ENCODE measurements at regions not wholly inside any gene's neighbourhood (a gene's known extent, or its start where the extent isn't known, plus 50 kb on each side); places are given as distances from the start of the nearest gene placed in this dataset.
"Not testable (repeated sequence)": the region's sequence is repeated elsewhere in the genome, so short reads cannot be mapped to it uniquely, and the experiment has no call there.

GRCh38 chr20:12512755-12513154, 496.0 kb upstream of the SPTLC3 start:
- DNase-seq: no peak

GRCh38 chr20:12528104-12528503, 480.7 kb upstream of the SPTLC3 start:
- DNase-seq: no peak

GRCh38 chr20:12528591-12529041, 480.2 kb upstream of the SPTLC3 start:
- DNase-seq: no peak

GRCh38 chr20:12531626-12532025, 477.1 kb upstream of the SPTLC3 start:
- DNase-seq: no peak

GRCh38 chr20:12535316-12535715, 473.5 kb upstream of the SPTLC3 start:
- no peak for DNase-seq

GRCh38 chr20:12535770-12536169, 473.0 kb upstream of the SPTLC3 start:
- no peak for DNase-seq

- DNase-seq: no peak
These were observed 454.3 kb upstream of the SPTLC3 start for GRCh38 chr20:12554426-12554825.

GRCh38 chr20:12555369-12555768, 453.4 kb upstream of the SPTLC3 start:
- no peak for DNase-seq

- not testable (repeated sequence) for DNase-seq
These were observed 452.9 kb upstream of the SPTLC3 start for GRCh38 chr20:12555849-12556248.

- DNase-seq: no peak
These were observed 451.5 kb upstream of the SPTLC3 start for GRCh38 chr20:12557224-12557623.

- DNase-seq: no peak
These were observed 443.8 kb upstream of the SPTLC3 start for GRCh38 chr20:12564979-12565378.

- DNase-seq: no peak
These were observed 442.2 kb upstream of the SPTLC3 start for GRCh38 chr20:12566596-12566995.

GRCh38 chr20:12570371-12570770, 438.4 kb upstream of the SPTLC3 start:
- DNase-seq: no peak

- DNase-seq: no peak
These were observed 435.3 kb upstream of the SPTLC3 start for GRCh38 chr20:12573442-12573841.

- DNase-seq: no peak
These were observed 433.2 kb upstream of the SPTLC3 start for GRCh38 chr20:12575352-12576095.

GRCh38 chr20:12577213-12577612, 431.6 kb upstream of the SPTLC3 start:
- DNase-seq: no peak

GRCh38 chr20:12581644-12582289, 427.0 kb upstream of the SPTLC3 start:
- DNase-seq: no peak

- DNase-seq: not testable (repeated sequence)
These were observed 426.1 kb upstream of the SPTLC3 start for GRCh38 chr20:12582710-12583109.

GRCh38 chr20:12591949-12592470, 416.8 kb upstream of the SPTLC3 start:
- DNase-seq: no peak

GRCh38 chr20:12592756-12593155, 416.0 kb upstream of the SPTLC3 start:
- DNase-seq: no peak

- no peak for DNase-seq
These were observed 415.4 kb upstream of the SPTLC3 start for GRCh38 chr20:12593342-12593873.

- DNase-seq: no peak
These were observed 414.2 kb upstream of the SPTLC3 start for GRCh38 chr20:12594410-12595088.

- no peak for DNase-seq
These were observed 412.9 kb upstream of the SPTLC3 start for GRCh38 chr20:12595841-12596240.
